Astrocyte (in vitro differentiated cells and primary cell): ENCODE measurements at regions not wholly inside any gene's neighbourhood (a gene's known extent, or its start where the extent isn't known, plus 50 kb on each side); places are given as distances from the start of the nearest gene placed in this dataset.

Source experiments
- CTCF ChIP-seq: IDR thresholded peaks from 2 replicates; pipeline ENCODE4 v1.5.1; 2011; ENCODE audit warnings: low read depth, mild to moderate bottlenecking, inconsistent platforms, low read length, moderate library complexity; ENCODE audit not compliant: insufficient read depth
- EZH2 ChIP-seq: IDR thresholded peaks from 2 replicates; pipeline ENCODE4 v1.6.1; 2012; ENCODE audit warnings: mild to moderate bottlenecking, low read length, inconsistent platforms; ENCODE audit not compliant: insufficient read depth

GRCh38 chr12:47303995-47304560, 224.3 kb upstream of the AMIGO2 start:
- TF ChIP-seq CTCF (no peak), EZH2 (no peak)
